ENCODE measurements at regions not wholly inside any gene's neighbourhood (a gene's known extent, or its start where the extent isn't known, plus 50 kb on each side); places are given as distances from the start of the nearest gene placed in this dataset.

DNA sequence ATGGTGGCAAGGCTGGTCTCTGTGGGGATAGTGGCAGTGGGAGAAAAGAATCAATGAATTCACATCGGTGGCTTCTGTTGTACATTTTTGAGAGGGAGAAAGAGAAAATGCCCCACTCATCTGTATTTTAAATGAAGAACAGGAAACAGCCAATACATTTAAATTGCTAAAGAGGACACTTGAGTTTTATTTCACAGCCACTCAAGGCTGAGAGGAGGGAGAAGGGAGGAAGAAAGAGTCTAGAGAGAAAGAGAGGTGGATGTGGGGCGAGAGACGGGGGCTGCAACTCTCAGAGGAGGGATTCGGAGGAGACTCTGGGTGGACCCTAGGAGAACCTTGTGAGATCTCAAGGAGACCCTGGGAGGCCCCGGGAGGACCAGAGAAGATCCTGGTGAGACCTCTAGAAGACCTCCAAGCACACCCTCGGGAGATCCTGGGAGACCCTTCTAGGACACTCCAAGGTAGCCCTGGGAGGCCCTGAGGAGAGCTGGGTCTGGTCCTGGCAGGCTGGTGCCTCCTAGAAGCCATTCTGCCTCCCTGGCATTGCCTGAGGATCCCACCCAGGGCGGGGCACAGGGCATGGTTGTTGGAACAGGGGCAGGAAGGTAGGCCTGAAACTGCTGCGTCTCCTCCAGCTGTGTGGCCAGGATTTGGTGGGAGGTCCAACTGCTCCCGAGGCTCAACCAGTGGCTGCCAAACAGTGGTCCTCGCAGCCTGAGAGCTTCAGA lies 91.0 kb upstream of the SHISAL1 start:
- TF ChIP-seq, protein P1, sequence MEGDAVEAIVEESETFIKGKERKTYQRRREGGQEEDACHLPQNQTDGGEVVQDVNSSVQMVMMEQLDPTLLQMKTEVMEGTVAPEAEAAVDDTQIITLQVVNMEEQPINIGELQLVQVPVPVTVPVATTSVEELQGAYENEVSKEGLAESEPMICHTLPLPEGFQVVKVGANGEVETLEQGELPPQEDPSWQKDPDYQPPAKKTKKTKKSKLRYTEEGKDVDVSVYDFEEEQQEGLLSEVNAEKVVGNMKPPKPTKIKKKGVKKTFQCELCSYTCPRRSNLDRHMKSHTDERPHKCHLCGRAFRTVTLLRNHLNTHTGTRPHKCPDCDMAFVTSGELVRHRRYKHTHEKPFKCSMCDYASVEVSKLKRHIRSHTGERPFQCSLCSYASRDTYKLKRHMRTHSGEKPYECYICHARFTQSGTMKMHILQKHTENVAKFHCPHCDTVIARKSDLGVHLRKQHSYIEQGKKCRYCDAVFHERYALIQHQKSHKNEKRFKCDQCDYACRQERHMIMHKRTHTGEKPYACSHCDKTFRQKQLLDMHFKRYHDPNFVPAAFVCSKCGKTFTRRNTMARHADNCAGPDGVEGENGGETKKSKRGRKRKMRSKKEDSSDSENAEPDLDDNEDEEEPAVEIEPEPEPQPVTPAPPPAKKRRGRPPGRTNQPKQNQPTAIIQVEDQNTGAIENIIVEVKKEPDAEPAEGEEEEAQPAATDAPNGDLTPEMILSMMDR (IDR thresholded peaks at IDR 0.05), result no peak
- no peak for TF ChIP-seq EZH2phosphoT487 (IDR thresholded peaks at IDR 0.05)

Data from neural progenitor cell (in vitro differentiated cells).